ENCODE measurements at regions not wholly inside any gene's neighbourhood (a gene's known extent, or its start where the extent isn't known, plus 50 kb on each side); places are given as distances from the start of the nearest gene placed in this dataset.
A peak's percentile ranks its signal among the peaks of the same experiment; 100 is the strongest.

- no CpG with 5 or more reads among the region's 20 CpGs for WGBS (ENCODE audit: extremely low coverage, insufficient read length, low lambda C conversion rate)
- H3K4ac ChIP-seq (ENCODE audit: low read depth, low read length): no peak overlapping the region
- H2AFZ ChIP-seq (ENCODE audit: low read length): no peak overlapping the region
- no peaks in the 10 kb centered on the region for H3K23me2 ChIP-seq (ENCODE audit: insufficient read length, low read depth, low read length, poor library complexity, severe bottlenecking)
- no peak overlapping the region for H2BK12ac ChIP-seq (ENCODE audit: insufficient read length, low read depth, low read length)
- no peak overlapping the region for H3K23ac ChIP-seq (ENCODE audit: insufficient read length, low read depth, low read length)
- H3K4me1 ChIP-seq (ENCODE audit: insufficient read depth, low read length): no peaks in the 10 kb centered on the region
- peak; percentile 19 for DNase-seq
- no peaks in the 10 kb centered on the region for H3K9me3 ChIP-seq (ENCODE audit: control insufficient read depth, low read depth, low read length)
- H3K79me2 ChIP-seq (ENCODE audit: insufficient read depth, low read length): no peaks in the 10 kb centered on the region
- H3T11ph ChIP-seq (ENCODE audit: low read length): no peak overlapping the region
- H3K27me3 Mint-ChIP-seq (ENCODE audit: low read depth): no peaks in the 10 kb centered on the region
- H4K5ac ChIP-seq (ENCODE audit: insufficient read length, low read depth, low read length): no peak overlapping the region
- no peak overlapping the region for H4K8ac ChIP-seq (replicated peaks; ENCODE audit: insufficient read length, low read depth, low read length)
- no peaks in the 10 kb centered on the region for H3K9me3 Mint-ChIP-seq
- H3K4me2 ChIP-seq (ENCODE audit: insufficient read depth, insufficient read length, low read length): no peak overlapping the region
- no peak overlapping the region for H2BK15ac ChIP-seq (ENCODE audit: low read depth, low read length)
- no peaks in the 10 kb centered on the region for H3K27me3 ChIP-seq (ENCODE audit: insufficient read depth, low read length)
- no peak overlapping the region for H2BK5ac ChIP-seq (ENCODE audit: insufficient read length, low read length)
- H3K9ac ChIP-seq (ENCODE audit: extremely low read depth, insufficient read length, low read length): no peak overlapping the region
- H4K20me1 ChIP-seq (ENCODE audit: control insufficient read depth, insufficient read depth, insufficient read length): no peaks in the 10 kb centered on the region
- TF ChIP-seq CTCF (conservative IDR thresholded peaks at IDR 0.05): no peak
- no peak overlapping the region for H4K91ac ChIP-seq (ENCODE audit: insufficient read length, low read depth, low read length)
- no peak overlapping the region for H3K4me3 Mint-ChIP-seq
- H3K27ac ChIP-seq (ENCODE audit: insufficient read length, low read depth, low read length): no peak overlapping the region
- peaks cover 0 to 2% of the 10 kb centered on the region in 2 experiments; a peak in 1 of 4 replicates for H3K4me1 Mint-ChIP-seq
- H3K36me3 Mint-ChIP-seq (ENCODE audit: insufficient read depth in 1 of 3, low read depth in 3 of 3): peaks cover 0 to 2% (median 0%) of the 10 kb centered on the region in 3 experiments; a peak in 1 of 7 replicates
- no peak overlapping the region for H2BK120ac ChIP-seq (ENCODE audit: low read depth, low read length, poor library complexity, severe bottlenecking)
- H3K79me1 ChIP-seq (ENCODE audit: insufficient read depth, low read depth, low read length, poor library complexity, severe bottlenecking): no peaks in the 10 kb centered on the region
- H2AK5ac ChIP-seq (ENCODE audit: insufficient read length, low read length): no peak overlapping the region
- no peak overlapping the region for H3K56ac ChIP-seq (ENCODE audit: insufficient read length, low read depth, low read length)
- H3K18ac ChIP-seq (ENCODE audit: insufficient read length, low read depth, low read length): no peak overlapping the region
- no peak overlapping the region for H2BK20ac ChIP-seq (ENCODE audit: low read depth, low read length, poor library complexity, severe bottlenecking)
- no peak overlapping the region; a peak in 2 of 7 replicates for H3K27ac Mint-ChIP-seq
- no peak overlapping the region for H3K14ac ChIP-seq (ENCODE audit: insufficient read depth, low read length)
These were observed 1829.6 kb upstream of the NUDT12 start for GRCh38 chr5:105392122-105392709.
